ENCODE measurements at regions not wholly inside any gene's neighbourhood (a gene's known extent, or its start where the extent isn't known, plus 50 kb on each side); places are given as distances from the start of the nearest gene placed in this dataset.

GRCh38 chrX:2596045-2596444, 95.0 kb upstream of the CD99 start:
- no peaks in the 10 kb centered on the region for H3K27me3 ChIP-seq (ENCODE audit: low read length)
- TF ChIP-seq, protein P1, sequence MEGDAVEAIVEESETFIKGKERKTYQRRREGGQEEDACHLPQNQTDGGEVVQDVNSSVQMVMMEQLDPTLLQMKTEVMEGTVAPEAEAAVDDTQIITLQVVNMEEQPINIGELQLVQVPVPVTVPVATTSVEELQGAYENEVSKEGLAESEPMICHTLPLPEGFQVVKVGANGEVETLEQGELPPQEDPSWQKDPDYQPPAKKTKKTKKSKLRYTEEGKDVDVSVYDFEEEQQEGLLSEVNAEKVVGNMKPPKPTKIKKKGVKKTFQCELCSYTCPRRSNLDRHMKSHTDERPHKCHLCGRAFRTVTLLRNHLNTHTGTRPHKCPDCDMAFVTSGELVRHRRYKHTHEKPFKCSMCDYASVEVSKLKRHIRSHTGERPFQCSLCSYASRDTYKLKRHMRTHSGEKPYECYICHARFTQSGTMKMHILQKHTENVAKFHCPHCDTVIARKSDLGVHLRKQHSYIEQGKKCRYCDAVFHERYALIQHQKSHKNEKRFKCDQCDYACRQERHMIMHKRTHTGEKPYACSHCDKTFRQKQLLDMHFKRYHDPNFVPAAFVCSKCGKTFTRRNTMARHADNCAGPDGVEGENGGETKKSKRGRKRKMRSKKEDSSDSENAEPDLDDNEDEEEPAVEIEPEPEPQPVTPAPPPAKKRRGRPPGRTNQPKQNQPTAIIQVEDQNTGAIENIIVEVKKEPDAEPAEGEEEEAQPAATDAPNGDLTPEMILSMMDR (conservative IDR thresholded peaks at IDR 0.05; ENCODE audit: low read depth, low read length): no peak
- TF ChIP-seq EZH2 (IDR thresholded peaks at IDR 0.05; ENCODE audit: low read length, unreplicated experiment) (no peak), EZH2phosphoT487 (IDR thresholded peaks at IDR 0.05; ENCODE audit: borderline replicate concordance, low read length) (no peak)
- no peaks in the 10 kb centered on the region for H3K36me3 ChIP-seq (ENCODE audit: low read depth, low read length)
- DNase-seq (peak; percentile 40), ATAC-seq (no peak)
- no peak overlapping the region for H2AFZ ChIP-seq (ENCODE audit: low read length)
- H3K9me3 ChIP-seq (ENCODE audit: low read length): no peaks in the 10 kb centered on the region
- ChIA-PET CTCF (no interaction called here), POLR2A (ENCODE audit: unreplicated experiment) (no interaction called here)
- BruUV-seq (replicated peaks): no TSS peak
- no peak overlapping the region for H3K9ac ChIP-seq (ENCODE audit: low read length)
- H3K27ac ChIP-seq (ENCODE audit: low read length): no peak overlapping the region
- H3K9me2 ChIP-seq (replicated peaks; ENCODE audit: low read length): no peaks in the 10 kb centered on the region
- no peak overlapping the region for H3K4me3 ChIP-seq (ENCODE audit: low read length)
- H3K4me2 ChIP-seq (ENCODE audit: low read length): no peak overlapping the region
- peaks cover 13% of the 10 kb centered on the region; the same call in 1 of the 2 replicates for H3K4me1 ChIP-seq (ENCODE audit: insufficient read depth, low read length)
- H3F3A ChIP-seq (ENCODE audit: low read length, unreplicated experiment): no peaks in the 10 kb centered on the region
- H4K20me1 ChIP-seq (ENCODE audit: low read length): no peaks in the 10 kb centered on the region
- intact Hi-C loops (cut with micrococcal nuclease): no loop called here
- H3K79me2 ChIP-seq (ENCODE audit: low read length): no peaks in the 10 kb centered on the region

DNA sequence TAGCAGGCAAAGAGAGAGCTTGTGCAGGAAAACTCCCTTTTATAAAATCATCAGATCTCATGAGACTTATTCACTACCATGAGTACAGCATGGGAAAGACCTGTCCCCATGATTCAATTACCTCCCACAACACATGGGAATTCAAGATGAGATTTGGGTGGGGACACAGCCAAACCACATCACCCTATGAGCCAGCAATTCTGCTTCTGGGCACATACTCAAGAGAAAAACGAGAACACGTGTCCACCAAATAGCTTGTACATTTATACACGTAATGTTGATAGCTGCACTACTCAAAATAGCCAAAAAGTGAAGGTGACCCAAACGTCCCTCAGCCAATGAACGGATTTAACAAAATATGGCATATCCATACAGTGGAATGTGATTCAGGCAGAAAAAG, 94.5 kb upstream of the DHRSX start:
- Histone ChIP-seq H3K36me3 (ENCODE audit: low read depth, low read length) (no peaks in the 10 kb centered on the region), H3K4me1 (ENCODE audit: insufficient read depth, low read length) (peaks cover 13% of the 10 kb centered on the region; the same call in 1 of the 2 replicates), H2AFZ (ENCODE audit: low read length) (no peak overlapping the region), H3F3A (ENCODE audit: low read length, unreplicated experiment) (no peaks in the 10 kb centered on the region), H3K4me2 (ENCODE audit: low read length) (no peak overlapping the region), H3K27me3 (ENCODE audit: low read length) (no peaks in the 10 kb centered on the region), H3K9me2 (replicated peaks; ENCODE audit: low read length) (no peaks in the 10 kb centered on the region), H4K20me1 (ENCODE audit: low read length) (no peaks in the 10 kb centered on the region), H3K9ac (ENCODE audit: low read length) (no peak overlapping the region), H3K79me2 (ENCODE audit: low read length) (no peaks in the 10 kb centered on the region), H3K27ac (ENCODE audit: low read length) (no peak overlapping the region), H3K4me3 (ENCODE audit: low read length) (no peak overlapping the region), H3K9me3 (ENCODE audit: low read length) (no peaks in the 10 kb centered on the region)
- POLR2A ChIA-PET (ENCODE audit: unreplicated experiment): no interaction called here
- BruUV-seq (replicated peaks): no TSS peak
- intact Hi-C loops (cut with micrococcal nuclease): no loop called here
- ATAC-seq: no peak
- TF ChIP-seq EZH2 (IDR thresholded peaks at IDR 0.05; ENCODE audit: low read length, unreplicated experiment) (no peak), EZH2phosphoT487 (IDR thresholded peaks at IDR 0.05; ENCODE audit: borderline replicate concordance, low read length) (no peak)
- TF ChIP-seq, protein P1 (conservative IDR thresholded peaks at IDR 0.05; ENCODE audit: low read depth, low read length): no peak
- CTCF ChIA-PET: no interaction called here
- DNase-seq: no peak

DNA sequence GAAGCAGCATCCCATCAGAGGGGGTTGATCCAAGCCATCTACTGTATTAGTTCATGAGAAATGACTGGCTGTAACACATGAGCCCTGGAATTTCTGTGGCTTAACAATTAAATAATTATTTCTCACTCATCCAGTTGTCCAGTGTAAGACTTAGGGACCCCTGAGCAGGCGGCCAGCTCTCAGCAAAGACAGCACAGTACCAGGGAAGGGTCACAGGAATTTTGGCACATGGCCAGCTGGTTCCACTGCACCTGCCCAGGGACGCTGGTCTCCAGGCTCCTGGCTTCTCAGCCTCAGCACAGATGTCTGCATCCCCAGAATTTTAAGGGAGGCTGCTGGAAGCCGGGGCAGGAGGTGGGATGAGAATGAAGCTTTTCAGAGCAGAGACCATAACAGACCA, 93.7 kb upstream of the DHRSX start:
- Histone ChIP-seq H3F3A (ENCODE audit: low read length, unreplicated experiment) (no peaks in the 10 kb centered on the region), H3K4me1 (ENCODE audit: insufficient read depth, low read length) (peaks cover 13% of the 10 kb centered on the region; the same call in 1 of the 2 replicates), H4K20me1 (ENCODE audit: low read length) (no peaks in the 10 kb centered on the region), H3K36me3 (ENCODE audit: low read depth, low read length) (no peaks in the 10 kb centered on the region), H3K27me3 (ENCODE audit: low read length) (no peaks in the 10 kb centered on the region), H2AFZ (ENCODE audit: low read length) (no peak overlapping the region), H3K4me3 (ENCODE audit: low read length) (no peak overlapping the region), H3K9ac (ENCODE audit: low read length) (no peak overlapping the region), H3K9me3 (ENCODE audit: low read length) (no peaks in the 10 kb centered on the region), H3K79me2 (ENCODE audit: low read length) (no peaks in the 10 kb centered on the region), H3K27ac (ENCODE audit: low read length) (no peak overlapping the region), H3K9me2 (replicated peaks; ENCODE audit: low read length) (no peaks in the 10 kb centered on the region), H3K4me2 (ENCODE audit: low read length) (no peak overlapping the region)
- no peak for TF ChIP-seq EZH2phosphoT487 (IDR thresholded peaks at IDR 0.05; ENCODE audit: borderline replicate concordance, low read length)
- TF ChIP-seq, protein P1 (conservative IDR thresholded peaks at IDR 0.05; ENCODE audit: low read depth, low read length): no peak
- no peak for DNase-seq
- intact Hi-C loops (cut with micrococcal nuclease): loop anchor here (5.0 kb wide), 1 partner anchor 1142 kb away; the partner anchor contains the start of gene ASMTL
- no TSS peak for BruUV-seq (replicated peaks)
- ChIA-PET CTCF (no interaction called here), POLR2A (ENCODE audit: unreplicated experiment) (no interaction called here)
- ATAC-seq: no peak
